ENCODE measurements at regions not wholly inside any gene's neighbourhood (a gene's known extent, or its start where the extent isn't known, plus 50 kb on each side); places are given as distances from the start of the nearest gene placed in this dataset.

DNA sequence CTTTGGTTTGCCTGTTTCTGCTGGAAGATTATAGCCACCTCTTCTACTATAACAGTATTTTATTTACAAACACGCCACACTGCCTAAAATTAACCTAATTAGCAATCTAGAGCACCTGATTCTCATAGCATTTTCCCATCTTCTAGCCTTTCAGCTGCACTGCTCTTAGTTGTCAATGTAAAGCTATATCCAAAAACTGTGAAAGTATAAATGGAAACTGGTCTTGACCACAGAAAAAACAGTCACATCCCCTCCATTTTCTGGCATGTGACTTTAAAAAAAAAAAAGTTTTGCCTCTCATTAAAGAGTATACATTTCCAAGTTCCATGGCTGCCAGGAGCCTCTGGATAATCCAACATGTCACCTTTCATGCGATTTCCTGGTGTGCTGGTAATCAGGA lies 287.8 kb downstream of the DTWD2 start:
- TF ChIP-seq POLR2A (IDR thresholded peaks at IDR 0.05) (no peak), CTCF (IDR thresholded peaks at IDR 0.05) (no peak)
